Hepatocyte (in vitro differentiated cells): ENCODE measurements at regions not wholly inside any gene's neighbourhood (a gene's known extent, or its start where the extent isn't known, plus 50 kb on each side); places are given as distances from the start of the nearest gene placed in this dataset.

Experiments
- EZH2phosphoT487 ChIP-seq: fragments of 200-600 bp; sonication (generic); IDR thresholded peaks from one replicate; pipeline ENCODE4 v1.6.1; 2018; ENCODE audit warnings: antibody characterized with exemption, mild to moderate bottlenecking, low read depth, moderate library complexity; ENCODE audit not compliant: unreplicated experiment, severe bottlenecking
- TF ChIP-seq, protein P1 (sequence below): fragments of 200-600 bp; sonication (generic); IDR thresholded peaks from 2 replicates; pipeline ENCODE4 v1.5.1; 2016; ENCODE audit warnings: antibody characterized with exemption, mild to moderate bottlenecking; ENCODE audit not compliant: poor library complexity

DNA sequence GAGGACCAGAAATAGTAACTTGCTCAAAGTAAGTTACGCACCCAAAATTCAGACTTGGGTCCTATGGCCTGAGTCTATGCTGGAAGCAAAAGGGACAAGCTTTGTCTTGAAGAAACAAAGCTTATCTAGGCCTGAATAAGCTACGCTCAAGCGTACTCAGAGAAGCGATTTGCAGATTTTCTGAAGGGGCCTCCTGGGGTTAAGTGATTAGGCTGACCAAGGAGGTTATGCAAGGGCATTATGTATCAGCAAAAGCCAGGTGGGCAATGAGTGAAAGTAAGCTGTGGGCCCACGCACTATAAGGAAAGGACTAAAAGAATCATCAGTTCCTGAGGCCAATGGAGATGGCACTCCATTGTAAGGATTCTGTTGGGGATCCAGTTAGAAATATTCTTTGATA is 122.1 kb downstream of the SNX18 start:
- TF ChIP-seq, protein P1, sequence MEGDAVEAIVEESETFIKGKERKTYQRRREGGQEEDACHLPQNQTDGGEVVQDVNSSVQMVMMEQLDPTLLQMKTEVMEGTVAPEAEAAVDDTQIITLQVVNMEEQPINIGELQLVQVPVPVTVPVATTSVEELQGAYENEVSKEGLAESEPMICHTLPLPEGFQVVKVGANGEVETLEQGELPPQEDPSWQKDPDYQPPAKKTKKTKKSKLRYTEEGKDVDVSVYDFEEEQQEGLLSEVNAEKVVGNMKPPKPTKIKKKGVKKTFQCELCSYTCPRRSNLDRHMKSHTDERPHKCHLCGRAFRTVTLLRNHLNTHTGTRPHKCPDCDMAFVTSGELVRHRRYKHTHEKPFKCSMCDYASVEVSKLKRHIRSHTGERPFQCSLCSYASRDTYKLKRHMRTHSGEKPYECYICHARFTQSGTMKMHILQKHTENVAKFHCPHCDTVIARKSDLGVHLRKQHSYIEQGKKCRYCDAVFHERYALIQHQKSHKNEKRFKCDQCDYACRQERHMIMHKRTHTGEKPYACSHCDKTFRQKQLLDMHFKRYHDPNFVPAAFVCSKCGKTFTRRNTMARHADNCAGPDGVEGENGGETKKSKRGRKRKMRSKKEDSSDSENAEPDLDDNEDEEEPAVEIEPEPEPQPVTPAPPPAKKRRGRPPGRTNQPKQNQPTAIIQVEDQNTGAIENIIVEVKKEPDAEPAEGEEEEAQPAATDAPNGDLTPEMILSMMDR = no peak
- TF ChIP-seq EZH2phosphoT487 = no peak
